Stimulated activated naive CD8-positive, alpha-beta T cell treated with anti-CD3 and anti-CD28 coated beads, Interleukin-15, Interleukin-2, amounts not matched to agents 100 ng/mL and 50 ng/mL, for 24 hours (primary cell): ENCODE measurements at regions not wholly inside any gene's neighbourhood (a gene's known extent, or its start where the extent isn't known, plus 50 kb on each side); places are given as distances from the start of the nearest gene placed in this dataset.

Experiments
- H3K27ac Mint-ChIP-seq: one replicate; pipeline ENCODE4 v1.8.0; 2021; ENCODE audit warnings: mild to moderate bottlenecking, mixed read lengths
- H3K27me3 Mint-ChIP-seq: one replicate; pipeline ENCODE4 v1.8.0; 2021; ENCODE audit warnings: mixed read lengths
- H3K36me3 Mint-ChIP-seq: one replicate; pipeline ENCODE4 v1.8.0; 2021; ENCODE audit warnings: low read depth, mixed read lengths
- H3K4me1 Mint-ChIP-seq: one replicate; pipeline ENCODE4 v1.8.0; 2021; ENCODE audit warnings: low read depth, mixed read lengths
- H3K4me3 Mint-ChIP-seq: one replicate; pipeline ENCODE4 v1.8.0; 2021; ENCODE audit warnings: mild to moderate bottlenecking, mixed read lengths
- H3K9me3 Mint-ChIP-seq: one replicate; pipeline ENCODE4 v1.8.0; 2021; ENCODE audit warnings: mixed read lengths

- peaks cover 4% of the 10 kb centered on the region for H3K27me3 Mint-ChIP-seq
- no peaks in the 10 kb centered on the region for H3K36me3 Mint-ChIP-seq
- H3K9me3 Mint-ChIP-seq: no peaks in the 10 kb centered on the region
- H3K4me1 Mint-ChIP-seq: peaks cover 18% of the 10 kb centered on the region
- H3K27ac Mint-ChIP-seq: peak overlapping the region; percentile 9
- no peak overlapping the region for H3K4me3 Mint-ChIP-seq
Observed at GRCh38 chr2:174022431-174022830, 57.3 kb upstream of the SP3 start.

DNA sequence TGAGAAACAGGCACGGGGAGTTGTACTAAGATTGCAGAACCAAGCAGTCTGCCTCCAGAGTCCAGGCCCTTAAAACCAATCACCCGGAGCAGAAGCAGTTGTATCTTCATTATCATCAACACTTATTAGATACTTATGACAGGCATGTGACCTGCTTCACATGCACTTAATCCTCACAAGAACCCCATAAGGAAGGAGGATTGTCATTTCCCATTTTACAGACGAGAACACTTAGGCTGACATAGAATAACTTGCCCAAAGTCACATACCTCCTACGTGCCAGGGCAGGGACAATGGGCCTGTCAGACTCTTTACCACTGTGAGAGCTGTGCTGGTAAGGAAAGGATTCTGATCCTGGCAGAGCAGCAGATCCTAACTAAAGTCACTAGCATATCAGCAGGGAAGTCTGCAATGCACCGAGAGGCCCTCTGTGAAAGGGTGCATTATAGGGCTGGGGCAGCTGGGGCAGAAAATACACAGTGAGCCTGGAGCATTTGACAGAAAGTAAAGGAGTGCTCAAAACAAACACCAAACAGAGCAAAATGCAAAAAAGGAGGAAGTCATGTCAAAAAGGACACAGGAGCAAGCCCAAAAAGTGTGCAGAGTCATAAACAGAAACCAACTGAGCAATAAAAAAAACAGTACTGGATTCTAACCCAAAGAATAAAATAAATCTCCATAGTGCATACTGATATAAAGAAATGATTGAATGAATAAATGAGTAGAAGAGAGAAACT is 55.9 kb upstream of the SP3 start:
- Mint-ChIP-seq H3K27me3 (peaks cover 4% of the 10 kb centered on the region), H3K27ac (no peak overlapping the region), H3K9me3 (no peaks in the 10 kb centered on the region), H3K4me1 (peaks cover 23% of the 10 kb centered on the region), H3K36me3 (no peaks in the 10 kb centered on the region), H3K4me3 (no peak overlapping the region)

DNA sequence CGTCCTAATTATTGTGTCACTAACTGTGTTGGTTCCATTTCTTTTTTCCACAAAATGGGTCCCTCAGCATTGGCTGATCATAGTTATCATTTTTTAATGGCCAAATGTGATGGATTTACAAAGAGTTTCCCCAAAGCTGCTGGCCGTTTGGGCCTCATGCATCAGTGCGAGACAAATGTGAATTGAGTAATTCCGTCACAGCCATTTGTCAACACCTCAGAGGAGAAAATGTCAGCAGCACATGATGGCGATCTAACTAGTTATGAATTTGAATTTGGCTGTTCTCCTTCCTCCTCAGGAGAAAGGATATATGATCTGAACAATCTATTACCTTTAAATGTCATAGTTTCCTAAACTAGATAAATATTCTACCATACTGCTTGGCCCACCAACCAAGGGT is 54.9 kb upstream of the SP3 start:
- Mint-ChIP-seq H3K27me3 (peaks cover 4% of the 10 kb centered on the region), H3K27ac (no peak overlapping the region), H3K4me1 (peaks cover 22% of the 10 kb centered on the region), H3K4me3 (no peak overlapping the region), H3K9me3 (no peaks in the 10 kb centered on the region), H3K36me3 (no peaks in the 10 kb centered on the region)

DNA sequence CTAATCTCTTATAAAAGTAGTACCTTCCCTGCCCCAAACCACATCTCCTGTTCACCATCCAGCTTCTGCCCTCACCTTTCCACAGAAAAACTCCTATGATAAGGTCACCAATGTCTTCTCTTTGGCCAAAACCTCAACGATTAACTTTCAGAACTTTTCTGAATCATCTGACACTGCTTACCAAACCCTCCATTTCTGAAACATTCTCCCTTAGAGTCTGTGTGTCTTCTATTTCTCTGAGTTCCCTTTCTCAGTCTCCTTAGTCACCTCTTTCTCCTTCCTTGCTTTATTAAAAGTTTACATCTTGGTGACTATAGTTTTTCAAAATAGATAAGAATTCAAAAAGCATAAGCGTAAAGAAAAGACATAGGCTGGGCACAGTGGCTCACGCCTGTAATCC is 51.3 kb upstream of the SP3 start:
- Mint-ChIP-seq H3K27me3 (peaks cover 11% of the 10 kb centered on the region), H3K4me3 (no peak overlapping the region), H3K27ac (no peak overlapping the region), H3K36me3 (no peaks in the 10 kb centered on the region), H3K9me3 (no peaks in the 10 kb centered on the region), H3K4me1 (peaks cover 24% of the 10 kb centered on the region)

- Mint-ChIP-seq H3K9me3 (no peaks in the 10 kb centered on the region), H3K4me1 (peaks cover 24% of the 10 kb centered on the region), H3K36me3 (no peaks in the 10 kb centered on the region), H3K4me3 (no peak overlapping the region), H3K27ac (no peak overlapping the region), H3K27me3 (peaks cover 15% of the 10 kb centered on the region)
Observed at GRCh38 chr2:174015428-174015827, 50.3 kb upstream of the SP3 start.
